ENCODE measurements at regions not wholly inside any gene's neighbourhood (a gene's known extent, or its start where the extent isn't known, plus 50 kb on each side); places are given as distances from the start of the nearest gene placed in this dataset.
"Not testable (repeated sequence)": the region's sequence is repeated elsewhere in the genome, so short reads cannot be mapped to it uniquely, and the experiment has no call there.

- Histone ChIP-seq H3K4me1 (no peaks in the 10 kb centered on the region), H3K9me3 (replicated peaks) (no peaks in the 10 kb centered on the region), H3K36me3 (no peaks in the 10 kb centered on the region), H3K4me3 (no peak overlapping the region), H3K27ac (no peak overlapping the region), H3K27me3 (no peaks in the 10 kb centered on the region)
- no peak for DNase-seq
These were observed 2126.0 kb downstream of the TP53TG3F start for GRCh38 chr16:35585411-35585810.

GRCh38 chr16:35590913-35591312 is 2131.5 kb downstream of the TP53TG3F start:
- peak; percentile 7 to 21 for DNase-seq
- not testable (repeated sequence) for H3K9me3 ChIP-seq (replicated peaks); H3K4me1 ChIP-seq; H3K27ac ChIP-seq; H3K27me3 ChIP-seq; H3K4me3 ChIP-seq; H3K36me3 ChIP-seq

- Histone ChIP-seq H3K4me1 (no peaks in the 10 kb centered on the region), H3K27ac (no peak overlapping the region), H3K27me3 (no peaks in the 10 kb centered on the region), H3K36me3 (no peaks in the 10 kb centered on the region), H3K9me3 (replicated peaks) (no peaks in the 10 kb centered on the region), H3K4me3 (no peak overlapping the region)
- no peak for DNase-seq
These were observed 2137.1 kb downstream of the TP53TG3F start for GRCh38 chr16:35596467-35596866.

GRCh38 chr16:35598696-35599332 is 2139.4 kb downstream of the TP53TG3F start:
- no peak for DNase-seq
- Histone ChIP-seq H3K4me3 (no peak overlapping the region), H3K4me1 (no peaks in the 10 kb centered on the region), H3K27me3 (no peaks in the 10 kb centered on the region), H3K27ac (no peak overlapping the region), H3K9me3 (replicated peaks) (no peaks in the 10 kb centered on the region), H3K36me3 (no peaks in the 10 kb centered on the region)

- no peaks in the 10 kb centered on the region for H3K9me3 ChIP-seq (replicated peaks)
- no peaks in the 10 kb centered on the region for H3K4me1 ChIP-seq
- no peaks in the 10 kb centered on the region for H3K36me3 ChIP-seq
- H3K27ac ChIP-seq, result no peak overlapping the region
- no peak overlapping the region for H3K4me3 ChIP-seq
- H3K27me3 ChIP-seq, result no peaks in the 10 kb centered on the region
- DNase-seq, result no peak
These were observed 2140.2 kb downstream of the TP53TG3F start for GRCh38 chr16:35599429-35600160.

- not testable (repeated sequence) for H3K36me3 ChIP-seq; H3K4me3 ChIP-seq; H3K4me1 ChIP-seq; H3K9me3 ChIP-seq (replicated peaks); H3K27me3 ChIP-seq; DNase-seq; H3K27ac ChIP-seq
These were observed 2140.7 kb downstream of the TP53TG3F start for GRCh38 chr16:35600161-35600555.

- no peak overlapping the region for H3K27ac ChIP-seq
- no peaks in the 10 kb centered on the region for H3K27me3 ChIP-seq
- no peak overlapping the region for H3K4me3 ChIP-seq
- H3K4me1 ChIP-seq, result no peaks in the 10 kb centered on the region
- no peaks in the 10 kb centered on the region for H3K9me3 ChIP-seq (replicated peaks)
- no peaks in the 10 kb centered on the region for H3K36me3 ChIP-seq
- DNase-seq, result no peak
These were observed 2142.7 kb downstream of the TP53TG3F start for GRCh38 chr16:35602116-35602515.

GRCh38 chr16:35603371-35603770 is 2144.0 kb downstream of the TP53TG3F start:
- not testable (repeated sequence) for H3K4me3 ChIP-seq; H3K9me3 ChIP-seq (replicated peaks); DNase-seq; H3K27me3 ChIP-seq; H3K27ac ChIP-seq; H3K4me1 ChIP-seq; H3K36me3 ChIP-seq

- Histone ChIP-seq H3K27ac (no peak overlapping the region), H3K36me3 (no peaks in the 10 kb centered on the region), H3K27me3 (no peaks in the 10 kb centered on the region), H3K4me3 (no peak overlapping the region), H3K4me1 (no peaks in the 10 kb centered on the region), H3K9me3 (replicated peaks) (no peaks in the 10 kb centered on the region)
- DNase-seq, result no peak
These were observed 2146.5 kb downstream of the TP53TG3F start for GRCh38 chr16:35605921-35606320.

- not testable (repeated sequence) for H3K36me3 ChIP-seq; H3K4me1 ChIP-seq; H3K4me3 ChIP-seq; DNase-seq; H3K27ac ChIP-seq; H3K27me3 ChIP-seq; H3K9me3 ChIP-seq (replicated peaks)
These were observed 2155.5 kb downstream of the TP53TG3F start for GRCh38 chr16:35614883-35615282.

- not testable (repeated sequence) for DNase-seq; H3K4me1 ChIP-seq; H3K36me3 ChIP-seq; H3K27ac ChIP-seq; H3K9me3 ChIP-seq (replicated peaks); H3K27me3 ChIP-seq; H3K4me3 ChIP-seq
These were observed 2159.8 kb downstream of the TP53TG3F start for GRCh38 chr16:35619176-35619575.

- Histone ChIP-seq H3K36me3 (no peaks in the 10 kb centered on the region), H3K27me3 (no peaks in the 10 kb centered on the region), H3K4me3 (no peak overlapping the region), H3K4me1 (no peaks in the 10 kb centered on the region), H3K9me3 (replicated peaks) (no peaks in the 10 kb centered on the region), H3K27ac (no peak overlapping the region)
- DNase-seq, result no peak
These were observed 2166.6 kb downstream of the TP53TG3F start for GRCh38 chr16:35626041-35626440.

GRCh38 chr16:35628976-35629375 is 2169.6 kb downstream of the TP53TG3F start:
- H3K36me3 ChIP-seq, result no peaks in the 10 kb centered on the region
- H3K27me3 ChIP-seq, result no peaks in the 10 kb centered on the region
- no peaks in the 10 kb centered on the region for H3K9me3 ChIP-seq (replicated peaks)
- peak in 1 of 2 experiments; percentile 1 for DNase-seq
- no peak overlapping the region for H3K4me3 ChIP-seq
- no peak overlapping the region for H3K27ac ChIP-seq
- no peaks in the 10 kb centered on the region for H3K4me1 ChIP-seq

GRCh38 chr16:35631261-35631945 is 2172.0 kb downstream of the TP53TG3F start:
- no peak for DNase-seq
- no peak overlapping the region for H3K4me3 ChIP-seq
- no peaks in the 10 kb centered on the region for H3K9me3 ChIP-seq (replicated peaks)
- H3K4me1 ChIP-seq, result no peaks in the 10 kb centered on the region
- H3K27ac ChIP-seq, result no peak overlapping the region
- H3K36me3 ChIP-seq, result no peaks in the 10 kb centered on the region
- no peaks in the 10 kb centered on the region for H3K27me3 ChIP-seq

GRCh38 chr16:35636480-35637230 is 2177.2 kb downstream of the TP53TG3F start:
- DNase-seq, result no peak
- H3K4me1 ChIP-seq, result no peaks in the 10 kb centered on the region
- H3K4me3 ChIP-seq, result no peak overlapping the region
- no peaks in the 10 kb centered on the region for H3K36me3 ChIP-seq
- no peak overlapping the region for H3K27ac ChIP-seq
- no peaks in the 10 kb centered on the region for H3K27me3 ChIP-seq
- no peaks in the 10 kb centered on the region for H3K9me3 ChIP-seq (replicated peaks)

All from SJCRH30 (cell line).